SK-N-SH treated with all-trans-retinoic acid at 6 μM for 48 hours (cell line): ENCODE measurements at regions not wholly inside any gene's neighbourhood (a gene's known extent, or its start where the extent isn't known, plus 50 kb on each side); places are given as distances from the start of the nearest gene placed in this dataset.

Experiments
- ARNTL ChIP-seq: fragments of 450-650 bp; formaldehyde crosslinking; IDR thresholded peaks from 2 replicates; pipeline ENCODE4 v1.5.0; 2020; ENCODE audit warnings: low read depth, mild to moderate bottlenecking, moderate library complexity, borderline replicate concordance
- GLIS3 ChIP-seq: fragments of 250-450 bp; sonication (Bioruptor Pico); IDR thresholded peaks from 2 replicates; pipeline ENCODE4 v1.5.0; 2020; ENCODE audit warnings: mild to moderate bottlenecking, moderate library complexity
- RARB ChIP-seq: fragments of 250-450 bp; sonication (Bioruptor Pico); IDR thresholded peaks from 2 replicates; pipeline ENCODE4 v1.8.0; 2021; ENCODE audit warnings: mild to moderate bottlenecking, moderate library complexity
- TOX ChIP-seq: fragments of 250-450 bp; sonication (Bioruptor Pico); IDR thresholded peaks from 2 replicates; pipeline ENCODE4 v1.8.0; 2021; ENCODE audit warnings: mild to moderate bottlenecking, moderate library complexity, borderline replicate concordance
- ZC3H10 ChIP-seq: fragments of 250-450 bp; sonication (Bioruptor Pico); IDR thresholded peaks from 2 replicates; pipeline ENCODE4 v1.5.1; 2021; ENCODE audit warnings: mild to moderate bottlenecking, moderate library complexity
- ZFP3 ChIP-seq: fragments of 250-450 bp; sonication (Bioruptor Pico); IDR thresholded peaks from 2 replicates; pipeline ENCODE4 v1.5.0; 2020; ENCODE audit warnings: mild to moderate bottlenecking, moderate library complexity
- ZFP30 ChIP-seq: fragments of 450-650 bp; formaldehyde crosslinking; IDR thresholded peaks from 2 replicates; pipeline ENCODE4 v1.5.0; 2022; ENCODE audit warnings: mild to moderate bottlenecking, moderate library complexity
- ZNF8 ChIP-seq: fragments of 450-650 bp; formaldehyde crosslinking; IDR thresholded peaks from 2 replicates; pipeline ENCODE4 v1.5.0; 2020; ENCODE audit warnings: mild to moderate bottlenecking, moderate library complexity
- TF ChIP-seq, protein P1 (sequence below): fragments of 250-450 bp; sonication (Bioruptor Pico); IDR thresholded peaks from 2 replicates; pipeline ENCODE4 v1.5.1; 2021; ENCODE audit warnings: mild to moderate bottlenecking, moderate library complexity

- TF ChIP-seq RARB (no peak), GLIS3 (CRISPR knock-in tag) (no peak), TOX (CRISPR knock-in tag) (no peak), ARNTL (CRISPR knock-in tag) (no peak), ZNF8 (no peak), ZFP30 (CRISPR knock-in tag) (no peak), ZFP3 (CRISPR knock-in tag) (no peak), ZC3H10 (no peak)
- TF ChIP-seq, protein P1, sequence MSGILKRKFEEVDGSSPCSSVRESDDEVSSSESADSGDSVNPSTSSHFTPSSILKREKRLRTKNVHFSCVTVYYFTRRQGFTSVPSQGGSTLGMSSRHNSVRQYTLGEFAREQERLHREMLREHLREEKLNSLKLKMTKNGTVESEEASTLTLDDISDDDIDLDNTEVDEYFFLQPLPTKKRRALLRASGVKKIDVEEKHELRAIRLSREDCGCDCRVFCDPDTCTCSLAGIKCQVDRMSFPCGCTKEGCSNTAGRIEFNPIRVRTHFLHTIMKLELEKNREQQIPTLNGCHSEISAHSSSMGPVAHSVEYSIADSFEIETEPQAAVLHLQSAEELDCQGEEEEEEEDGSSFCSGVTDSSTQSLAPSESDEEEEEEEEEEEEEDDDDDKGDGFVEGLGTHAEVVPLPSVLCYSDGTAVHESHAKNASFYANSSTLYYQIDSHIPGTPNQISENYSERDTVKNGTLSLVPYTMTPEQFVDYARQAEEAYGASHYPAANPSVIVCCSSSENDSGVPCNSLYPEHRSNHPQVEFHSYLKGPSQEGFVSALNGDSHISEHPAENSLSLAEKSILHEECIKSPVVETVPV (CRISPR knock-in tag) = no peak
These were observed 154.8 kb upstream of the COBL start for GRCh38 chr7:51471210-51471980.
